ENCODE measurements at regions not wholly inside any gene's neighbourhood (a gene's known extent, or its start where the extent isn't known, plus 50 kb on each side); places are given as distances from the start of the nearest gene placed in this dataset.

DNA sequence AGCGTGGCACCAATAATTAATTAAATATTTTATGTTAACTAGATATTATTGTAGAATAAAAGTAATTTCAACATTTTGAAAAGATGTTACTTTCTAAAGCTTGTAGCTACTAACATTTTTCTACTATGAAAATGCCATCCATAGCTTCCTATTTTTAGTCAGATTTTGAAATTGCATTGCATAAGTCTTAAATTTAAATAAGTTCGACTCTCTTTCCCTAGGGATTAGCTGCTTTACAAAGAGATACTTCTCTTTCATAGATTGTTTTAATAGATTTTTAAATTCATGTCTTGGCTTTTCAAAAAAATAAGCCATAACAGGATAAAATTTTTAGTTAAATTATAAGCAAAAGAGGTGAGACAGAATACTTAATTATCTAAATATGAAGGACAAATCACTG, 1279.6 kb downstream of the KCNT2 start:
- H3K9ac ChIP-seq = no peak overlapping the region
- H3K9me3 Mint-ChIP-seq = no peaks in the 10 kb centered on the region
- no peaks in the 10 kb centered on the region for H4K20me1 ChIP-seq (ENCODE audit: low read depth)

GRCh38 chr1:195328102-195328501, 1280.1 kb downstream of the KCNT2 start:
- Mint-ChIP-seq H3K27ac (no peak overlapping the region), H3K36me3 (no peaks in the 10 kb centered on the region), H3K4me1 (no peaks in the 10 kb centered on the region), H3K9me3 (no peaks in the 10 kb centered on the region), H3K4me3 (no peak overlapping the region), H3K27me3 (ENCODE audit: insufficient read depth, low read depth) (no peaks in the 10 kb centered on the region)
- no peaks in the 10 kb centered on the region for H4K20me1 ChIP-seq (ENCODE audit: low read depth)
- no peaks in the 10 kb centered on the region for H3K4me1 ChIP-seq
- DNase-seq (ENCODE audit: low spot score) = no peak
- H3K9me3 ChIP-seq (ENCODE audit: low read depth) = no peaks in the 10 kb centered on the region
- H3K36me3 ChIP-seq = no peaks in the 10 kb centered on the region
- H2AFZ ChIP-seq (replicated peaks) = no peak overlapping the region
- H3K27me3 ChIP-seq = no peaks in the 10 kb centered on the region
- H3F3A ChIP-seq (ENCODE audit: low read depth) = no peaks in the 10 kb centered on the region
- no peak overlapping the region for H3K27ac ChIP-seq
- no peaks in the 10 kb centered on the region for H3K79me2 ChIP-seq (ENCODE audit: low read depth)
- H3K9ac ChIP-seq = no peak overlapping the region
- H3K4me3 ChIP-seq = no peak overlapping the region
- TF ChIP-seq, protein P1, sequence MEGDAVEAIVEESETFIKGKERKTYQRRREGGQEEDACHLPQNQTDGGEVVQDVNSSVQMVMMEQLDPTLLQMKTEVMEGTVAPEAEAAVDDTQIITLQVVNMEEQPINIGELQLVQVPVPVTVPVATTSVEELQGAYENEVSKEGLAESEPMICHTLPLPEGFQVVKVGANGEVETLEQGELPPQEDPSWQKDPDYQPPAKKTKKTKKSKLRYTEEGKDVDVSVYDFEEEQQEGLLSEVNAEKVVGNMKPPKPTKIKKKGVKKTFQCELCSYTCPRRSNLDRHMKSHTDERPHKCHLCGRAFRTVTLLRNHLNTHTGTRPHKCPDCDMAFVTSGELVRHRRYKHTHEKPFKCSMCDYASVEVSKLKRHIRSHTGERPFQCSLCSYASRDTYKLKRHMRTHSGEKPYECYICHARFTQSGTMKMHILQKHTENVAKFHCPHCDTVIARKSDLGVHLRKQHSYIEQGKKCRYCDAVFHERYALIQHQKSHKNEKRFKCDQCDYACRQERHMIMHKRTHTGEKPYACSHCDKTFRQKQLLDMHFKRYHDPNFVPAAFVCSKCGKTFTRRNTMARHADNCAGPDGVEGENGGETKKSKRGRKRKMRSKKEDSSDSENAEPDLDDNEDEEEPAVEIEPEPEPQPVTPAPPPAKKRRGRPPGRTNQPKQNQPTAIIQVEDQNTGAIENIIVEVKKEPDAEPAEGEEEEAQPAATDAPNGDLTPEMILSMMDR (IDR thresholded peaks at IDR 0.05) = no peak
- no peak for TF ChIP-seq EZH2phosphoT487 (IDR thresholded peaks at IDR 0.05)
- no peak for TF ChIP-seq EZH2 (IDR thresholded peaks at IDR 0.05)
- H3K4me2 ChIP-seq = no peak overlapping the region

More for the DNA sequence above, 1279.6 kb downstream of the KCNT2 start:
- Histone ChIP-seq H3K4me2 (no peak overlapping the region), H3K36me3 (no peaks in the 10 kb centered on the region), H3K27me3 (no peaks in the 10 kb centered on the region), H3K9me3 (ENCODE audit: low read depth) (no peaks in the 10 kb centered on the region), H3K27ac (no peak overlapping the region), H3K4me3 (no peak overlapping the region), H3K79me2 (ENCODE audit: low read depth) (no peaks in the 10 kb centered on the region), H3K4me1 (no peaks in the 10 kb centered on the region), H2AFZ (replicated peaks) (no peak overlapping the region), H3F3A (ENCODE audit: low read depth) (no peaks in the 10 kb centered on the region)
- TF ChIP-seq, protein P1 (IDR thresholded peaks at IDR 0.05) = no peak
- TF ChIP-seq EZH2phosphoT487 (IDR thresholded peaks at IDR 0.05) = no peak
- no peak for TF ChIP-seq EZH2 (IDR thresholded peaks at IDR 0.05)
- Mint-ChIP-seq H3K27me3 (ENCODE audit: insufficient read depth, low read depth) (no peaks in the 10 kb centered on the region), H3K4me3 (no peak overlapping the region), H3K36me3 (no peaks in the 10 kb centered on the region), H3K4me1 (no peaks in the 10 kb centered on the region), H3K27ac (no peak overlapping the region)
- no peak for DNase-seq (ENCODE audit: low spot score)

GRCh38 chr1:195327361-195327760, 1280.9 kb downstream of the KCNT2 start:
- H3K4me1 Mint-ChIP-seq = no peaks in the 10 kb centered on the region
- Histone ChIP-seq H3K36me3 (no peaks in the 10 kb centered on the region), H3K4me3 (no peak overlapping the region), H3K9ac (no peak overlapping the region), H3K79me2 (ENCODE audit: low read depth) (no peaks in the 10 kb centered on the region), H4K20me1 (ENCODE audit: low read depth) (no peaks in the 10 kb centered on the region), H2AFZ (replicated peaks) (no peak overlapping the region), H3K9me3 (ENCODE audit: low read depth) (no peaks in the 10 kb centered on the region), H3K27ac (no peak overlapping the region), H3F3A (ENCODE audit: low read depth) (no peaks in the 10 kb centered on the region), H3K4me2 (no peak overlapping the region), H3K4me1 (no peaks in the 10 kb centered on the region), H3K27me3 (no peaks in the 10 kb centered on the region)
- DNase-seq (ENCODE audit: low spot score) = no peak
- no peaks in the 10 kb centered on the region for H3K36me3 Mint-ChIP-seq
- no peaks in the 10 kb centered on the region for H3K9me3 Mint-ChIP-seq
- no peaks in the 10 kb centered on the region for H3K27me3 Mint-ChIP-seq (ENCODE audit: insufficient read depth, low read depth)
- TF ChIP-seq EZH2phosphoT487 (IDR thresholded peaks at IDR 0.05) = no peak
- TF ChIP-seq, protein P1 (IDR thresholded peaks at IDR 0.05) = no peak
- no peak for TF ChIP-seq EZH2 (IDR thresholded peaks at IDR 0.05)
- H3K4me3 Mint-ChIP-seq = no peak overlapping the region
- no peak overlapping the region for H3K27ac Mint-ChIP-seq

All from neural progenitor cell (in vitro differentiated cells).